ENCODE measurements at regions not wholly inside any gene's neighbourhood (a gene's known extent, or its start where the extent isn't known, plus 50 kb on each side); places are given as distances from the start of the nearest gene placed in this dataset.

DNA sequence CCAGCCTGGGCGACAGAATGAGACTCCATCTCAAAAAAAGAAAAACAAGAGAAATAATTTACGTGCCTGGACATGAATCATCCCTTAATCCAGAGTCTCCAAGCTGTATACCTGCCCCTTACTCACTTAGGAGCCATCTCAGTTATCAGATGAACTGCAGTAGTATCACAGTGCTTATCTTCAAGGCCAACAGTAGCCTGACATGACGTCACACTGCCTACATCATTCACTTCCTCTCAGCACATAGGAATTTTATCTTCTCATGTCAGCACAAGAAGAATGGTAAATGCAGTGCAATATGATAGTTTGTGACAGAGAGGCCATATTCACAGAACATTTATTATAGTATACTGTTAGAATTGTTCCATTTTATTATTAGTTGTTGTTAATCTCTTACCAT is 216.6 kb downstream of the SS18 start:
- no peak for DNase-seq (ENCODE audit: low read depth)

DNA sequence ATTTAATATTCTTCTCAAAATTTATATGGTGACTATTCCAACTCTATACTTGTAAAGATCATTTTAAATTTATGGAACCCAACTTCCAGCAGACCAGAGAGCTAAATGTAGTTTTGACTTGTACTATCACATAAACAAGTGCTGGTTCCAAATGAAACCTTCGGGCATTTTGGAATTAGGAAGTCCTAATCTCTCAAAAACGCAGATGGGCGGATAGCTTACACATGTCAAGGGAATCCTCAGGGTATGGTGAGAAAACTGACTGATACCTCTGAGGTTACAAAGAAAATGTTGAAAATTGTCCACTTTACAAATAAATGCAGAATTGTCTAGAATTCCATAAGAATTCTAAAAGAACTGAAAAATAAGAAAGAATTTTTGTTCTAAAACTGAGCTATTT is 224.1 kb downstream of the SS18 start:
- no peak for DNase-seq (ENCODE audit: low read depth)

GRCh38 chr18:25862881-25863600 is 227.4 kb downstream of the SS18 start:
- DNase-seq (ENCODE audit: low read depth): no peak

DNA sequence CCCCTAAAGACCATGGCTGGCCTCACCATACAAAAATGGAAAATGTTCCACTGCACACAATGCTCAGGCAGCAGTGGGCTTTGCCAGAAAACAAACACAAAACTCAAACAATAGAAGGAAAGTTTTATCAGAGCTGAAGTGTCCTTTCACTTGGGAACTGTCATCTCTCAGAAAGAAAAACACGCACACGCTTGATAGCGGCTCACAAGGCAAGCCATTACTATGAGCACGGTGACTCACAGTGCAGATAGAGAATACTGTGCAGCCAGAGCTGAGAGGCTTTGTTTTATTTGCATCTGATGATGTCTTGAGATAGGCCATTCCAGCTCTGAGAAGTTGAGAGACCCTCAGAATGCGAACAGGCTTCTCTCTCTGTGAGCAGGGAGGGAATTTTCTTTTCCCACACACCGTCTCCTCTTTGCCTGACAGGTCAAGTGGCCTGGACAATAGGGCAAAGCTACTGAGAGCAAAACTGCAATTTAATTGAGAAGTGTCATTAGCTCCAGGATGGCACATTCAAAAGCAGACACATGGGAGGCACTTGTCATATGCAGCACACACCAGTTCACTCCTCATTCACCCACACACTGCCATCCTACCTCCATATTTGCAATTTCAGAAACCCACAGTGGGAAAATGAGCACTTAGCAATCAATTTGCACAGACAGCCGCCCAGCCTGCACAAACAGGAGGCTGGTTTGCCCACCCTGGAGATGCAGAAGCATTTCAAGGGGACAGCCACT is 236.6 kb downstream of the SS18 start:
- DNase-seq (ENCODE audit: low read depth): no peak

DNA sequence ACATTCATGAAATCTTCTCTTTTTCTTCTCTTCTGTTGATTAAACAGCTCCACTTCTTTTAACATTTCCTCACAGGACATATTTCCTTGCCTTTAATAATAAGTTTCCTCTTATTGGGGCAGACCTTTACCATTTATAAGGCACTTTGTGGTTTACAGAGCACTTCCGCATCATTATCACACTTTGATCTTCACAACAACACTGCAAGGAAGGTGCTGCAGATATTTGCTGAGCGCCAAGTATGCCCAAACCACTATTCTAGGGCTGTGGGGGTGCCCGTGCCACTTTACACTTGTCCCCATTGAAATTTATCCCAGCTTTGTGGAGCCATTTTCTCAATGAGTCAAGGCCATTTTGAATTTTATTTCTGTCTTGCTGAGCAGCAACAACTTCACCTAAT is 246.6 kb downstream of the SS18 start:
- DNase-seq (ENCODE audit: low read depth): no peak

GRCh38 chr18:25842665-25843064 is 247.7 kb downstream of the SS18 start:
- DNase-seq (ENCODE audit: low read depth): no peak

- DNase-seq (ENCODE audit: low read depth): no peak
These were observed 256.4 kb downstream of the SS18 start for GRCh38 chr18:25834061-25834460.

- DNase-seq (ENCODE audit: low read depth): no peak
These were observed 258.3 kb downstream of the SS18 start for GRCh38 chr18:25832001-25832604.

GRCh38 chr18:25831301-25831701 is 259.1 kb downstream of the SS18 start:
- no peak for DNase-seq (ENCODE audit: low read depth)

DNA sequence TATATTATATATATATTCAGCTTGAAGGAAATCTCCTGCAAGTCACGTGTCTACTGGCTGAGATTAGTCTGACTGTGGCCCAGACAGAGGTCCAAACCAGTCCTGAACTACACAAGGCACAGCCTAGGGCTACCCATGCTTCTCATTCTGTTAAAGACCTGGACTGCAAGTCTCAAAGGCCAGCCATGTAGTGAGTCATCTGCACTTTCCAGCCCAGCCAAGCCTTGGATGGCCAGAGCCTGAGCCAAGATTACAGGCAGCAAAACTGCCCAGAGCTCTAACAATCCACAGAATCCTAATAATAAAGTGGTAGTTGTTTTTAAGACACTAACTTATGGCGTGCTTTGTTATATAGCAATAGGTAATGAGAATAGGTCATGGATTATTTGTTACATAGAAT is 259.6 kb downstream of the SS18 start:
- DNase-seq (ENCODE audit: low read depth): no peak

GRCh38 chr18:25827961-25828561 is 262.4 kb downstream of the SS18 start:
- no peak for DNase-seq (ENCODE audit: low read depth)

DNA sequence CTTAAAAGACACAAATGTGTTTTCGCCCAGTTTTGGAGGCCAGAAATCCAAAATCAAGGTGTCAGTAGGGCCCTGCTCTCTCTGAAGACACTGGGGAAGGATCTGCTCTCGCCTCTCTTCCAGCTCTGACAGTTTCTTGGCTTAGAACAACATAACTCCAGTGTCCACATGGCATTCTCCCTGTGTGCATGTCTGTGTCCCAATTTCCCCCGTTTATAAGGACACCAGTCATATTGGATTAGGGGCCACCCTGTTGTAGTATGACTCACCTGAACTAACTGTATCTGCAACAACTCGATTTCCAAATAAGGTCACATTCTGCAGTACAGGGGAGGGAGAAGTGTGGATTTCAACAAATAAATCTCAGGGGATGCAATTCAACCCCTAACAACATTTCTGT is 263.2 kb downstream of the SS18 start:
- no peak for DNase-seq (ENCODE audit: low read depth)

DNA sequence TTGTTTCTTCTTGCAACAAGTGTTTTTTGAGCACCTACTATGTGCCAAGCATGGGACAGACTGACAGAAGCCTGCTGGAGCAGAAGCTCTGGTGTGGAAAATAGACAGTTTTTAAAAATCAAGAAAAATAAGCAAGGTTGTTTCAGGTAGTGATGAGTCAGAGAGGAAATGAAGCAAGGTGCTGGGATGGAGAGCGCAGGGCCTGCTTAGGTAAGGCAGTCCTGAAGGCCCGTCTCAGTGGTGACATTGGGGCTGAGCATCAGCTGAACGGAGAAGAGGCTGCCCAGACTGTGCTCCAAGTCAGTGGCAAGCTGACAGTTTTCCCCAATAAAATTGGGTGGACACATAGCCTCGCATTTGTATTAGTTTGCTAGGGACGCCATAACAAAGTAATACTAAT is 263.6 kb downstream of the SS18 start:
- DNase-seq (ENCODE audit: low read depth): no peak

- DNase-seq (ENCODE audit: low read depth): no peak
These were observed 264.2 kb downstream of the SS18 start for GRCh38 chr18:25825979-25826776.

GRCh38 chr18:25825056-25825455 is 265.4 kb downstream of the SS18 start:
- DNase-seq (ENCODE audit: low read depth): no peak

DNA sequence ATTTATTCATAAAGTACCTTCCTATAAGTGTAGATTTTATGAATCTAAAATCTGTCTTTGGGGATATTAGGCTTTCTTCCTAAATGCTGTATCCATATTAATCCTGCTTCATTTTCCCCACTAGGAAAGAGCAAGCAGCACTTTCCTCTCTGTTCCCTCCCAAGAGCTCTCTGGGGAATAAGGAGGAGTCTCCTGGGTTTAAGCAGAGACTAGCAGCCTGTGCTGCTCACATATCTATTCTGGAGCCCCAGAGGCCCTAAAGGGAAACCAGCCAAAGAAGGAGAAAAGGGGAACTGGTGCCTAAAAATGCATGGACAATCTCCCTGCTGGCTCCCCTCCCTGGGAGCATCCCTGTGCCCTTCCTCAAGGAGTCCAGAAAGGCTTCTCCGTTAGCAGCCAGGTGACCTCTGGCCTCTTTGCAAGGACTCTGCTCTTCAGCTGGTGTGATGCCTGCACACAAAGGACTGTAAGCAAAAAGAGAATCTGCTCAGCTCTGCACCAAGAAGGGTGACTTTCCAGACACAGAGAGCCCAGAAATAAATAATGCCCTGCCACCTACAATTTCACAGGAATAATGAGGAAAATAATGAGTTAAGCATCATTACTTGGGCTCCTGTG is 270.6 kb downstream of the SS18 start:
- no peak for DNase-seq (ENCODE audit: low read depth)

DNA sequence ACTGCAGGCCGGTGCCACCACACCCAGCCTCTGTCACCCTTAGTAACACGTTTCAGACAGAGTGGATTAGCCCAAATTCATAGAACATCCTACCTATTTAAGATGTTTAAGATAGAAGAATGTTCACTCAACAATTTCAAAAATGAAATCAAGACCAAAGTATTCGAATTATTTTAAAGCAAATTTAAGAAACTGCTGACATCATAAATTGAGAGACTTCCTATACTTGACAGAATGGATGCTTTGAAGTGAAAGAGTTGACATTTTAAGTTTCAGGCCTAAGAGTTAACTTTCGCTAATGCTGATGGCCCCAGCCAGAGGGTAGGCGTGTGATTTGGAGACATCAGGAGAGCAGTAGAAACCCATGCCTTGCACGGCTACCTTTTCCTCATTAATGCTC is 271.9 kb downstream of the SS18 start:
- no peak for DNase-seq (ENCODE audit: low read depth)

DNA sequence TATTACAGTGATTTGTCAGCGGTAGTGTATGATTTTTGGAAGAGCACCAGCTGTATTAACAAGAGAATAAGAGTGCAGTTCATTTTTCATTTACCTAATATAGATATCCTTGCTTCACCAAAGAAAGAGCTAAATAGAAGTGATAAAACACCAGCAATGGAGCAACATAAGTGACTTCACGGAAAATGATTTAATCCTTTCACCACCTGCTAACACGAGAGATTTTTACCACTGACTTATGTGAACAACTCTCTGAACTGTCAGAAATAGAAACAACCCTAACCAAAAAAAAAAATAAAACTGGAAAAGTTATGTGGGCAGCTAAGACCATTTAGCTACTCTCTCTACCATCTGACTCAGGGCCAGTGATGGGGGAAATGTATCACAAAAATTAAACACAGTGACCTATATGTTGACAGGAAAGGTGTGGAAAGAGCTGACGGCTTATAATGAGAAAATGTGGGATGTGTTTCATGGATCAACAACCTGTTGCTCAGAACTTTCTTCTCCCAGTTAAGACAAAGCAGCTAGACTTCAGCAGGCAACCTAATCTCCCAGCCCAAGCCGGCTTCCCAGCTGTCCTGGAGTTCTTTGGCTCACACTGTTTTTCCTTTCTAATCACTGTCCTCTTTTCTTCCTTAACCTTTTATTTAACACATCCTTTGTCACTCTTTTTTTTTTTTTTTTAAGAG is 272.7 kb downstream of the SS18 start:
- DNase-seq (ENCODE audit: low read depth): no peak

DNA sequence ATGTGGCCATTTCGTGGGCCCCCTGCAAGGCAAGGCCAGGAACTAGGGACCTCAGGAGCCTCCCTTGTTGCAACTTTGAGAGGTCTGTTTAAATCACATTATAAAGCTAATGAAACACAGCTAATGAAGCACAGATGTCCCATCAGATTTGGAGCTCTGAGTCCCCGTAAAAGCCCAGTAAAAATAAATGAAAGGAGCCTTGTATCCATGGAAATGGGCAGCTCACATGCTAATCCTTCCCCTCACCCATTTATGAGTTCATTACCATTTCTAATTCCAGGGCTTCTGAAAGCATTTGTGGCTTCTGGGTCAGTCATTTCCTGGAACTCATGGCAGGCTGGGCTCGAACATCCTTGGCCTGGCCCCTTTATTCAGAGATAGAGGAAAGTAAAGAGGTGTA is 274.8 kb downstream of the SS18 start:
- no peak for DNase-seq (ENCODE audit: low read depth)

DNA sequence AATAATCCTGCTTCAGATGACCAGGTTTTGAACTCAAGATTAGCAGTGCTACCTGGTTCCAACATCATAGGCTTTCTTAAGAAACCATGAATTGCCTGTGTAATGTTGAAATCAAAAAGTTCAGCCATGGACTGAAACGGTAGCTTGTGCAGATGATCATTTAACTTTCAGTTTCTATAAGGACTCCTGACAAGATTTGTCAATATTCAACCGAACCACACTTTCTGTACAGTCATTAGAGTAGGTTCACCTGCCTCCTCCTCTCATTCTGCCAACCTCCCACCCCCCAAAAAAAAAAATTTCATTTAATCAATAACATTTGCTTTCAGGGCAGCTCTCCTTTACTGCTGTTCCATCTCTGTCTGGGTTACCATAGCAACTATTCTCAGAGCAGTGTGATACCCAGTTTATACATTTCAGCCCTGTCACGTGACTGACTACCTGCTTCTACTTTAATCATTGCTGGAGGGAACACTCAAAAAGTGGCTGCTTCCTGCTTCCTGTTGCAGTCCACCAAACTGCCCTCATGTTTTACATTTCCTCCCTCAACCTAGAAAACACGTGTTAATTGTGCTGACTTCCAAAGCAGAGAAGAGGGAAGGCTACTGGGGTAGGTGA is 275.5 kb downstream of the SS18 start:
- no peak for DNase-seq (ENCODE audit: low read depth)

GRCh38 chr18:25813110-25813509 is 277.3 kb downstream of the SS18 start:
- no peak for DNase-seq (ENCODE audit: low read depth)

Measured in activated T-helper 1 cell treated with Interleukin-2 at 50 U/mL for 16 hours (primary cell).